CD4-positive, CD25-positive, alpha-beta regulatory T cell (primary cell): ENCODE measurements at regions not wholly inside any gene's neighbourhood (a gene's known extent, or its start where the extent isn't known, plus 50 kb on each side); places are given as distances from the start of the nearest gene placed in this dataset.

Experiments used
- ATAC-seq, 2 donors: fragments of 150-1000 bp; cut with Tn5 transposase; one replicate each; pipeline ENCODE4 v1.10.0; 2021; ENCODE audit warnings: low read depth in 2 of 2, moderate number of reproducible peaks in 2 of 2, moderate library complexity in 1 of 2
- DNase-seq, 3 donors: peaks; one replicate each; pipeline versions ENCODE4 v3.0.0 to v3.0.0-alpha.2; 2012 to 2022; ENCODE audit warnings: mixed read lengths in 1 of 3
- H3K27ac ChIP-seq: one replicate; pipeline ENCODE4 v1.7.0; 2013; ENCODE audit warnings: mild to moderate bottlenecking, low read length; ENCODE audit not compliant: insufficient read depth, poor library complexity, severe bottlenecking
- H3K27me3 ChIP-seq: one replicate; pipeline ENCODE4 v1.7.0; 2013; ENCODE audit warnings: low read length; ENCODE audit not compliant: control insufficient read depth, insufficient read depth
- H3K36me3 ChIP-seq: one replicate; pipeline ENCODE4 v1.7.0; 2013; ENCODE audit warnings: mild to moderate bottlenecking, low read length, moderate library complexity; ENCODE audit not compliant: control insufficient read depth, insufficient read depth
- H3K4me1 ChIP-seq: 2 replicates; pipeline ENCODE4 v1.7.0; 2013; ENCODE audit warnings: mild to moderate bottlenecking, low read length; ENCODE audit not compliant: insufficient read depth, control insufficient read depth, poor library complexity, severe bottlenecking
- H3K4me3 ChIP-seq: one replicate; pipeline ENCODE4 v1.7.0; 2013; ENCODE audit warnings: low read depth, mild to moderate bottlenecking, low read length, moderate library complexity
- H3K9me3 ChIP-seq, 2 experiments: 1 replicate in 1 of 2; 2 replicates in 1 of 2; pipeline ENCODE4 v1.7.0; 2013; ENCODE audit warnings: low read length in 2 of 2, mild to moderate bottlenecking in 1 of 2, moderate library complexity in 1 of 2; ENCODE audit not compliant: control insufficient read depth in 2 of 2
- H3K27ac Mint-ChIP-seq, 3 donors: one replicate each; pipeline ENCODE4 v1.8.0; 2020 to 2022; ENCODE audit warnings: mild to moderate bottlenecking in 3 of 3, mixed read lengths in 3 of 3, moderate library complexity in 2 of 3
- H3K27me3 Mint-ChIP-seq: one replicate; pipeline ENCODE4 v1.8.0; 2022; ENCODE audit warnings: mild to moderate bottlenecking, mixed read lengths
- H3K36me3 Mint-ChIP-seq: one replicate; pipeline ENCODE4 v1.8.0; 2020; ENCODE audit warnings: mixed read lengths
- H3K4me1 Mint-ChIP-seq, 4 donors: one replicate each; pipeline ENCODE4 v1.8.0; 2020 to 2022; ENCODE audit warnings: mixed read lengths in 4 of 4, mild to moderate bottlenecking in 1 of 4
- H3K4me3 Mint-ChIP-seq, 4 donors: one replicate each; pipeline ENCODE4 v1.8.0; 2020 to 2022; ENCODE audit warnings: mild to moderate bottlenecking in 4 of 4, mixed read lengths in 4 of 4, moderate library complexity in 3 of 4
- H3K9me3 Mint-ChIP-seq, 7 donors: one replicate each; pipeline ENCODE4 v1.8.0; 2020 to 2022; ENCODE audit warnings: mixed read lengths in 7 of 7, mild to moderate bottlenecking in 3 of 7, moderate library complexity in 2 of 7

GRCh38 chr4:111475666-111476065 lies 669.6 kb upstream of the FAM241A start:
- H3K9me3 ChIP-seq, result no peaks in the 10 kb centered on the region
- H3K4me1 Mint-ChIP-seq, result no peaks in the 10 kb centered on the region
- no peak overlapping the region for H3K27ac ChIP-seq
- no peak overlapping the region for H3K4me3 Mint-ChIP-seq
- H3K9me3 Mint-ChIP-seq, result peaks cover 0 to 15% (median 1%) of the 10 kb centered on the region in 7 donors
- H3K27me3 ChIP-seq, result no peaks in the 10 kb centered on the region
- no peak overlapping the region for H3K4me3 ChIP-seq
- H3K27me3 Mint-ChIP-seq, result no peaks in the 10 kb centered on the region
- no peak for ATAC-seq
- no peaks in the 10 kb centered on the region for H3K4me1 ChIP-seq
- DNase-seq, result no peak
- no peaks in the 10 kb centered on the region for H3K36me3 Mint-ChIP-seq
- H3K36me3 ChIP-seq, result no peaks in the 10 kb centered on the region
- H3K27ac Mint-ChIP-seq, result no peak overlapping the region

DNA sequence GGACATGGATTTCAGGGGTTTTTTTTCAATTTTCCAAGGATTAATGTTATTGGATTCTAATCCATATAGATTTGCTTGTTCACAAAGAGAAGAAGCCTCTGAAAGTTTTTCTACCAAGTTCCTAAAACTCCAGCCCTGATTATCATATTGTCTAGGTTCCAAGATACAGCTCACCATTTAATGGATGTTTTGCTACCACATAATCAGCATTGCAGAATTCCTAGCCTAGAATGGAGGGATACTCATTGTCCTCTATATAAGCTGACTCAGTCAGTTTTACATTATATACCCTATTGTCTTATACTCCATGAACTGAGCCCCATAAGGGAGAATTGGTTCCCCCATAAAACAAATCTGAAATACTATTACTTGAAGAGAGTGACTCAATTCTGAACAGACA lies 664.7 kb upstream of the FAM241A start:
- H3K36me3 Mint-ChIP-seq, result no peaks in the 10 kb centered on the region
- H3K9me3 Mint-ChIP-seq, result peaks cover 1 to 28% (median 4%) of the 10 kb centered on the region in 7 donors
- no peaks in the 10 kb centered on the region for H3K36me3 ChIP-seq

DNA sequence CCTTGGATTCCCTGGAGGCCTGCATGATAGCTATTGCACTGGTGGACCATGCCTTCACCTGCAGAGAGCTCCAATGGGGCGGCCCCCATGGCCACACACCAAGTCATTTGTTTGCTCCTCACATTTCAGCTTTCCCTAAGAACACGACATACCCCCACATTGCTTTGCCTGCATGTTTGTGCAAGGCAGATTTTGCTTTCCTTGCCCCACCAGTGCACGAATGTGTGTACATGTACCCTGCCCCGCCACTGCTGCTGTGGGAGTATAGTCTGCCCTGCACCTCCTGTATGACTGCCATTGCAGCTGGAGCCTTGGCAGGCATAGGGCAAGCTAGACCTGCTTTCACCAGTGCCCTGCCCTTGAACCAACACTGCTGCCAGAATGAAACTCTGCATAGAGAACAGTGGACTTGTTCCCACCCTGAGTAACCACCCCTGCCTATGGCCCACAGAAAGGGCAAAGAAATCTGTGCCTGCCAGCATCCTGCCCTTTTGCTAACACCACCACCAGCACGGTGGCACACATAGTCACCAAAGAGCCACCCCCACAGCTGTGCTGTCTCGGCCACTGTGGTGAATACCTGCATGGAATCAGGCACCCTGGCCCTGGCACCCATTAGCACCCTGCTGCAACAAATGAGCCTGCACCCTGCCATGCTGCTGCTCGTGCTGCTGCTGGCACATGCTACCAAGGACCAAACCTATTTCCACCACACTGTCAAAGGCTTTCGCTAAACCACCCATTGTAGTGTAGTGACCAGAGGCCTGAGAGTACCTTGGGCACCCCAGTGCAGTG lies 661.7 kb upstream of the FAM241A start:
- H3K27ac Mint-ChIP-seq, result no peak overlapping the region
- DNase-seq (no peak), ATAC-seq (no peak)
- no peak overlapping the region for H3K4me3 Mint-ChIP-seq
- no peaks in the 10 kb centered on the region for H3K36me3 ChIP-seq
- no peaks in the 10 kb centered on the region for H3K9me3 ChIP-seq
- H3K36me3 Mint-ChIP-seq, result no peaks in the 10 kb centered on the region
- H3K9me3 Mint-ChIP-seq, result peaks cover 1 to 36% (median 7%) of the 10 kb centered on the region in 7 donors
- H3K4me1 ChIP-seq, result no peaks in the 10 kb centered on the region
- no peak overlapping the region for H3K4me3 ChIP-seq
- H3K27me3 ChIP-seq, result no peaks in the 10 kb centered on the region
- no peaks in the 10 kb centered on the region for H3K27me3 Mint-ChIP-seq
- H3K4me1 Mint-ChIP-seq, result no peaks in the 10 kb centered on the region
- no peak overlapping the region for H3K27ac ChIP-seq

More for the DNA sequence above, 664.7 kb upstream of the FAM241A start:
- Histone ChIP-seq H3K27me3 (no peaks in the 10 kb centered on the region), H3K4me1 (no peaks in the 10 kb centered on the region), H3K4me3 (no peak overlapping the region), H3K27ac (no peak overlapping the region), H3K9me3 (no peaks in the 10 kb centered on the region)
- Mint-ChIP-seq H3K27ac (no peak overlapping the region), H3K4me1 (no peaks in the 10 kb centered on the region), H3K27me3 (no peaks in the 10 kb centered on the region), H3K4me3 (no peak overlapping the region)
- no peak for DNase-seq
- ATAC-seq, result no peak

DNA sequence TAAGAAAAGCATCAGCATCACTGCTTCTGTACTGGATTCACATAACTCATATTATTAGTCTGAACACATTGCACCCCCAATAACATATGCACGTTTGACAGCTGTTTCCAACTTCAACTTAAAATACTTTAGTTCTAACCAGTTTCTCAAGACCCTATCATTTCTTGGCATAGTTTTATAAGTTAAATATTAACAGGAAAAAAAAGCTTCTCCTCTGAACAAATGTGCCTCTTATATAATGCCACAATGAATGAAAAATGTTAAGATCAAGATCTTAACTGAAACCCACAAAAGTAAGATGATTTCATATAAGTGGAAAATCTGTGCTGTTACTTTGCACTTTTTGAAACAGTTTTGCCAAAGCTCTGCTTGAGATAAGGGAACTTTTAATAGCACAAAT lies 652.8 kb upstream of the FAM241A start:
- H3K27ac Mint-ChIP-seq, result no peak overlapping the region
- H3K4me3 Mint-ChIP-seq, result no peak overlapping the region
- Histone ChIP-seq H3K4me1 (no peaks in the 10 kb centered on the region), H3K9me3 (no peaks in the 10 kb centered on the region), H3K27me3 (no peaks in the 10 kb centered on the region), H3K4me3 (no peak overlapping the region), H3K36me3 (no peaks in the 10 kb centered on the region), H3K27ac (no peak overlapping the region)
- ATAC-seq (no peak), DNase-seq (no peak)
- no peaks in the 10 kb centered on the region for H3K27me3 Mint-ChIP-seq
- no peaks in the 10 kb centered on the region for H3K36me3 Mint-ChIP-seq
- no peaks in the 10 kb centered on the region for H3K4me1 Mint-ChIP-seq
- peaks cover 0 to 8% (median 5%) of the 10 kb centered on the region in 7 donors for H3K9me3 Mint-ChIP-seq

DNA sequence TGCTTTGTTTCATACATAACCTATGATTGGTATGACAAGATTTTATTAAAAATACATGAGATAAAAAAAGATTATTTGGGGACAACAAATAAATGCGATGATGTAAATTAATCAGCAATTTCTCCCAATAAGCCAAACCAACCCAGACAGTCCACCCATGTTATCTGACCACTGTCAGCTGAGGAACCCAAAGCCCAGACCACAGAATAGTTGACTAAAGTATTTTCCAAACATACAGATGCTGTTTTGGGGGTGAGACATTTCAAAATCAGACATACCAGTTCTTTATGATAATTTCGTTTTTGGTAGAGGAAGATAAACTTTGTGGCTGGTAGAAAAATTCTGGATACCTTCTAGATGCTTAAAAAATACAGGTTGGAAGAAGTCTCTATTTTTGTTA lies 650.8 kb upstream of the FAM241A start:
- H3K4me3 ChIP-seq, result no peak overlapping the region

DNA sequence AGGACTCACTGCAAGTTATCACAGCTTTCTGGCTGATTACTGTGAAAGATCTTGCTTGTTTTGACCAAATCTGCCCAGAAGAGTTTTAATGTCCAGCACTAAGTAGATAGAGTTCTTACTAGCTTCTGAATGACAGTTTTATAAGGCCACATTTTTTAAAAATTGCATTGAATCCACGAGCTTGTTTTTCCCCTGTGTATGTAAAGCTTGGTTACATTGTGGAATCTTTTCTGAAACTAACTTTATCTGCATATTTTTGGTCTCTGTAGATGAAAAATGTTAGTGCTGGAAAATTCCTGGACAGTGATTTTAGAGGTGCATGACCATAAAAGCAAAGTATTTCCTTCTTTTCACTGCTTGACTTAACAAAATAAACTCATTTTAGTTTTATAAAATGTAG lies 650.3 kb upstream of the FAM241A start:
- Histone ChIP-seq H3K36me3 (no peaks in the 10 kb centered on the region), H3K27me3 (no peaks in the 10 kb centered on the region), H3K4me3 (no peak overlapping the region), H3K9me3 (no peaks in the 10 kb centered on the region), H3K4me1 (no peaks in the 10 kb centered on the region), H3K27ac (no peak overlapping the region)
- H3K27me3 Mint-ChIP-seq, result no peaks in the 10 kb centered on the region
- no peak overlapping the region for H3K27ac Mint-ChIP-seq
- ATAC-seq, result no peak
- H3K4me1 Mint-ChIP-seq, result no peaks in the 10 kb centered on the region
- no peaks in the 10 kb centered on the region for H3K36me3 Mint-ChIP-seq
- DNase-seq, result no peak
- peaks cover 0 to 5% (median 1%) of the 10 kb centered on the region in 7 donors for H3K9me3 Mint-ChIP-seq
- H3K4me3 Mint-ChIP-seq, result no peak overlapping the region

More for the DNA sequence above, 650.8 kb upstream of the FAM241A start:
- H3K9me3 ChIP-seq, result no peaks in the 10 kb centered on the region
- H3K27me3 ChIP-seq, result no peaks in the 10 kb centered on the region
- H3K27me3 Mint-ChIP-seq, result no peaks in the 10 kb centered on the region
- no peak overlapping the region for H3K27ac ChIP-seq
- H3K4me3 Mint-ChIP-seq, result no peak overlapping the region
- ATAC-seq (no peak), DNase-seq (no peak)
- H3K36me3 Mint-ChIP-seq, result no peaks in the 10 kb centered on the region
- no peaks in the 10 kb centered on the region for H3K36me3 ChIP-seq
- peaks cover 0 to 5% (median 1%) of the 10 kb centered on the region in 7 donors for H3K9me3 Mint-ChIP-seq
- H3K27ac Mint-ChIP-seq, result no peak overlapping the region
- H3K4me1 Mint-ChIP-seq, result no peaks in the 10 kb centered on the region
- no peaks in the 10 kb centered on the region for H3K4me1 ChIP-seq

- Histone ChIP-seq H3K36me3 (no peaks in the 10 kb centered on the region), H3K4me1 (no peaks in the 10 kb centered on the region), H3K27ac (no peak overlapping the region), H3K27me3 (no peaks in the 10 kb centered on the region), H3K4me3 (no peak overlapping the region), H3K9me3 (no peaks in the 10 kb centered on the region)
- no peaks in the 10 kb centered on the region for H3K27me3 Mint-ChIP-seq
- H3K36me3 Mint-ChIP-seq, result no peaks in the 10 kb centered on the region
- peaks cover 0 to 5% (median 0%) of the 10 kb centered on the region in 7 donors for H3K9me3 Mint-ChIP-seq
- H3K27ac Mint-ChIP-seq, result no peak overlapping the region
- no peak overlapping the region for H3K4me3 Mint-ChIP-seq
- ATAC-seq (no peak), DNase-seq (no peak)
- H3K4me1 Mint-ChIP-seq, result no peaks in the 10 kb centered on the region
Observed at GRCh38 chr4:111499291-111499690, 646.0 kb upstream of the FAM241A start.

DNA sequence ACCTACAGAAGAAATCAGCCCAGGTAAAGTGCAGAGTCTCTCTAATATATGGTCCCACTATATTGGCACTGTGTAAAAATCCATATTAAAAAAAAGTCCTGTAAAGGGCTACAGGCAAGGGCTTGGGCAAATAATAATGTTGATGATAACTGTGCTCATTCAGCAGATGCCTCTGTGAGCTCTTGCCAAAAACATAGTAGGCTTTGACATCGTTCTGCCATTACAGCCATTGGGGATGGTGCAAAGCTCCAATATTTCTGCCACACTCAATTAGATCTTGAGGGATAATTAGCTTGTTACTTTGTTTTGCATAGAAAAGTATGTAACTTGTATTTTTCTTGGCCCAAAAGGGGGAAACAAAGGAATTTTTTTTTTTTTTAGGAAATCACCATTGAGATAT lies 645.5 kb upstream of the FAM241A start:
- Histone ChIP-seq H3K4me3 (no peak overlapping the region), H3K4me1 (no peaks in the 10 kb centered on the region), H3K27me3 (no peaks in the 10 kb centered on the region), H3K27ac (no peak overlapping the region), H3K36me3 (no peaks in the 10 kb centered on the region), H3K9me3 (no peaks in the 10 kb centered on the region)
- H3K4me3 Mint-ChIP-seq, result no peak overlapping the region
- no peak overlapping the region for H3K27ac Mint-ChIP-seq
- H3K9me3 Mint-ChIP-seq, result peaks cover 0 to 5% (median 0%) of the 10 kb centered on the region in 7 donors
- no peaks in the 10 kb centered on the region for H3K27me3 Mint-ChIP-seq
- no peaks in the 10 kb centered on the region for H3K36me3 Mint-ChIP-seq
- DNase-seq, result no peak
- H3K4me1 Mint-ChIP-seq, result no peaks in the 10 kb centered on the region
- ATAC-seq, result no peak
